HAP-1 (cell line): ENCODE measurements at regions not wholly inside any gene's neighbourhood (a gene's known extent, or its start where the extent isn't known, plus 50 kb on each side); places are given as distances from the start of the nearest gene placed in this dataset.
A peak's percentile ranks its signal among the peaks of the same experiment; 100 is the strongest.

Source experiments
- DNase-seq, 2 experiments: peaks; one replicate each; pipeline ENCODE4 v3.0.0-alpha.2; 2016 to 2020; ENCODE audit warnings: low spot score in 2 of 2
- H3K27me3 ChIP-seq: fragments of 250-450 bp; sonication (Bioruptor Pico); 2 replicates; pipeline ENCODE4 v1.5.1; 2020; ENCODE audit warnings: low read depth, mild to moderate bottlenecking, moderate library complexity
- H3K36me3 ChIP-seq: fragments of 250-450 bp; sonication (Bioruptor Pico); replicated peaks from 2 replicates; pipeline ENCODE4 v1.5.1; 2020; ENCODE audit warnings: mild to moderate bottlenecking
- H3K4me1 ChIP-seq: fragments of 250-450 bp; sonication (Bioruptor Pico); 2 replicates; pipeline ENCODE4 v1.5.1; 2020; ENCODE audit warnings: mild to moderate bottlenecking
- H3K4me3 ChIP-seq: fragments of 250-450 bp; sonication (Bioruptor Pico); 2 replicates; pipeline ENCODE4 v1.5.1; 2020; ENCODE audit warnings: mild to moderate bottlenecking, moderate library complexity
- H3K9me3 ChIP-seq: fragments of 250-450 bp; sonication (Bioruptor Pico); 2 replicates; pipeline ENCODE4 v1.5.1; 2020; ENCODE audit warnings: mild to moderate bottlenecking, moderate library complexity
- in situ Hi-C: fragments of 300-500 bp; cut with MboI; formaldehyde crosslinking; loops from 3 replicates; pipeline ENCODE4 v1.14.3; 2020; ENCODE audit warnings: low sequenced_read_pairs, inconsistent platforms, mixed read lengths

GRCh38 chr4:98747393-98748091 is 89.1 kb upstream of the TSPAN5 start:
- Histone ChIP-seq H3K4me1 (no peaks in the 10 kb centered on the region), H3K36me3 (no peaks in the 10 kb centered on the region), H3K4me3 (no peak overlapping the region), H3K9me3 (no peaks in the 10 kb centered on the region), H3K27me3 (no peaks in the 10 kb centered on the region)
- DNase-seq = peak in 1 of 2 experiments; percentile 18
- in situ Hi-C loops = loop anchor here (25.0 kb wide), 1 partner anchor 315 kb away; no protein-coding TSS in a partner anchor

DNA sequence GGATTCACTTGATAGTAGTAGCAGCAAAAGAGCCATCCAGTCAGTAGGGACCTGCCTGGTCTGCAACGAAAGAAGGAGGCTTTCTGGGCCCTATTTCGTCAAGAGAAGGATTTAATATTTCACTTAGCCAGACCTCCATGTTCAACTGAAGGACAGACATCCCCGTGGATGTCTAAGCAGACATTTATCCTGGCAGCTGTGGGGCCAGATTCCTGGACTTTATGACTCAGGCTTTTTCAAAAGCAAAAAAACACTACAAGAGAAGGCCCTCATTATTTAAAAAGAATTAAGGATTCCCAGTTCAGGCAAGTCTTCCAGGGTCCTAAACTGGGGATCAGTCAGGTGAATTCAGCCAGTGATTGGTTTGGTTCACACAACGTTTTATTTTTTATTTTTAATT is 88.5 kb upstream of the TSPAN5 start:
- no peak overlapping the region for H3K4me3 ChIP-seq
- no peak for DNase-seq
- in situ Hi-C loops = loop anchor here (25.0 kb wide), 1 partner anchor 315 kb away; no protein-coding TSS in a partner anchor
- no peaks in the 10 kb centered on the region for H3K27me3 ChIP-seq
- no peaks in the 10 kb centered on the region for H3K36me3 ChIP-seq
- H3K4me1 ChIP-seq = no peaks in the 10 kb centered on the region
- no peaks in the 10 kb centered on the region for H3K9me3 ChIP-seq

GRCh38 chr4:98746530-98746929 is 88.1 kb upstream of the TSPAN5 start:
- no peak for DNase-seq
- no peaks in the 10 kb centered on the region for H3K36me3 ChIP-seq
- H3K27me3 ChIP-seq = no peaks in the 10 kb centered on the region
- no peaks in the 10 kb centered on the region for H3K9me3 ChIP-seq
- in situ Hi-C loops = loop anchor here (25.0 kb wide), 1 partner anchor 316 kb away; no protein-coding TSS in a partner anchor
- no peak overlapping the region for H3K4me3 ChIP-seq
- H3K4me1 ChIP-seq = no peaks in the 10 kb centered on the region

GRCh38 chr4:98745366-98745765 is 87.0 kb upstream of the TSPAN5 start:
- Histone ChIP-seq H3K27me3 (no peaks in the 10 kb centered on the region), H3K36me3 (no peaks in the 10 kb centered on the region), H3K9me3 (no peaks in the 10 kb centered on the region), H3K4me1 (no peaks in the 10 kb centered on the region), H3K4me3 (no peak overlapping the region)
- DNase-seq = peak; percentile 15 to 57
- in situ Hi-C loops = loop anchor here (25.0 kb wide), 1 partner anchor 317 kb away; no protein-coding TSS in a partner anchor

DNA sequence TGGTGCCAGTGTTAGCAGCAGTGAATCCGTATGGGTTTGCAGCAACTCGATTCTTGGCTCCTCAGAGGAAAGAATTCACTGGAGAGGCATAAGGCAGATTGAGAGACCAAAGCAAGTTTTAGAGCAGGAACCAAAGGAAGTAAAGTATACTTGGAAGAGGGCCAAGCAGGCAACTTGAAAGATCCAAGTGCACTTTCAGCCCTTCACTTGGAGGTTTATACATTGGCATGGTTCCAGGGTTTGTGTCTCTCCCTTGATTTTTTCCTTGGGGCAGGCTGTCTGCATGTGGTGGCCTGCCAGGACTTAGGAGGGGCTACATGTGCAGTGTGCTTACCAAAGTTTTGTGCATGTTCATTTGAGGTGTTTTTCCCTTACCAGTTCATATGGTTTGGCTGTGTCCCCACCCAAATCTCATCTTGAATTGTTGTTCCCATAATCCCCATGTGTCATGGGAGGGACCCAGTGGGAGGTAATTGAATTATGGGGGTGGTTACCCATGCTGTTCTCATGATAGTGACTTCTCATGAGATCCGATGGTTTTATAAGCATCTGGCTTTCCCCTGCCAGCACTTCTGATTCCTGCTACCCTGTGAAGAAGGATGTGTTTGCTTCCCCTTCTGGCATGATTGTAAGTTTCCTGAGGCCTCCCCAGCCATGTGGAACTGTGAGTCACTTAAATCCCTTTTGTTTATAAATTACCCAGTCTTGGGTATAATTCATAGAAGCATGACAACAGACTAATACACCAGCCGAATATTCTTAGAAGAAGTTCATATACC is 86.2 kb upstream of the TSPAN5 start:
- no peaks in the 10 kb centered on the region for H3K36me3 ChIP-seq
- H3K4me1 ChIP-seq = no peaks in the 10 kb centered on the region
- DNase-seq = no peak
- H3K4me3 ChIP-seq = no peak overlapping the region
- no peaks in the 10 kb centered on the region for H3K9me3 ChIP-seq
- no peaks in the 10 kb centered on the region for H3K27me3 ChIP-seq
- in situ Hi-C loops = loop anchor here (25.0 kb wide), 1 partner anchor 318 kb away; no protein-coding TSS in a partner anchor

DNA sequence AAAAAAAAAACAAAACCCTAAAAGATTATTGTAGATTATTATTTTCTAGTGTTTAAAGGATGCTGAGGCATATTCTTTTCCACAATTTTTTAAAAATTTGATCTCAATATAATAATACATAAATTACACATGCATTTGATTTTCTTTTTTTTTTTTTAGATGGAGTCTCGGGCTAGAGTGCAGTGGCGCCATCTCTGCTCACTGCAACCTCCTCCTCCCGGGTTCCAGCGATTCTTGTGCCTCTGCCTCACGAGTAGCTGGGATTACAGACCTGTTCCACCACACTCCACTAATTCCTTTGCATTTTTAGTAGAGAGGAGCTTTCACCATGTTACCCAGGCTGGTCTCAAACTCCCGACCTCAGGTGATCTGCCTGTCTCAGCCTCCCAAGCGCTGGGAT is 83.5 kb upstream of the TSPAN5 start:
- H3K36me3 ChIP-seq = no peaks in the 10 kb centered on the region

GRCh38 chr4:98739751-98740150 is 81.3 kb upstream of the TSPAN5 start:
- in situ Hi-C loops = loop anchor here (25.0 kb wide), 1 partner anchor 323 kb away; no protein-coding TSS in a partner anchor
- no peaks in the 10 kb centered on the region for H3K36me3 ChIP-seq
- H3K9me3 ChIP-seq = 0 out of 2 replicates have a peak, but pooled peaks cover 3% of the 10 kb centered on the region

More for the DNA sequence above, 83.5 kb upstream of the TSPAN5 start:
- Histone ChIP-seq H3K4me1 (no peaks in the 10 kb centered on the region), H3K27me3 (no peaks in the 10 kb centered on the region), H3K9me3 (0 out of 2 replicates have a peak, but pooled peaks cover 3% of the 10 kb centered on the region), H3K4me3 (no peak overlapping the region)
- DNase-seq = no peak
- in situ Hi-C loops = loop anchor here (25.0 kb wide), 1 partner anchor 320 kb away; no protein-coding TSS in a partner anchor

GRCh38 chr4:98733601-98734000 is 75.2 kb upstream of the TSPAN5 start:
- Histone ChIP-seq H3K4me3 (no peak overlapping the region), H3K9me3 (0 out of 2 replicates have a peak, but pooled peaks cover 3% of the 10 kb centered on the region), H3K4me1 (no peaks in the 10 kb centered on the region), H3K36me3 (no peaks in the 10 kb centered on the region), H3K27me3 (peaks cover 4% of the 10 kb centered on the region)
- in situ Hi-C loops = loop anchor here (25.0 kb wide), 1 partner anchor 329 kb away; no protein-coding TSS in a partner anchor
- no peak for DNase-seq

More at GRCh38 chr4:98739751-98740150, 81.3 kb upstream of the TSPAN5 start:
- Histone ChIP-seq H3K27me3 (no peaks in the 10 kb centered on the region), H3K4me3 (no peak overlapping the region), H3K4me1 (no peaks in the 10 kb centered on the region)
- no peak for DNase-seq

GRCh38 chr4:98728871-98729270 is 70.5 kb upstream of the TSPAN5 start:
- no peaks in the 10 kb centered on the region for H3K4me1 ChIP-seq
- H3K9me3 ChIP-seq = no peaks in the 10 kb centered on the region; the same call in 1 of the 2 replicates
- H3K27me3 ChIP-seq = peaks cover 4% of the 10 kb centered on the region
- in situ Hi-C loops = loop anchor here (25.0 kb wide), 1 partner anchor 333 kb away; no protein-coding TSS in a partner anchor
- no peak for DNase-seq
- H3K36me3 ChIP-seq = no peaks in the 10 kb centered on the region
- no peak overlapping the region for H3K4me3 ChIP-seq

DNA sequence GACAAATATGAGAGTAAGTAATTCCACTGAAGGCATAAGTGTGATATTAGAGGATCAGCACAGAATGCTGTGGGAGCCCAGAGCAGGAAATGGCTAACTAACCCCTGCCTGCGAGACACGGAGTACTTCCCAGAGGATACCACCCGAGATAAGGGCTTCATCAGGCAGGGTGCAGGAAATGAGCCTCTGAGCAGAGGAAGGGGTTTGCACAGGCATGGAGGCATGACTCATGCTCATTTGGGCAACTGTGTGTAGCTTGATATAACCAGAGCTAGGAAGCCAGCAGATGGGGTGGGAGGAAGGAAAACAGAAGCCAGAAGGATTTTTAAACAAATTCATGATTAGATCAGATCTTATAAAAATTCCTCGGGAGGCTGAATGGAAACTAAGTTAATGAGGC is 70.0 kb upstream of the TSPAN5 start:
- in situ Hi-C loops = loop anchor here (25.0 kb wide), 1 partner anchor 334 kb away; no protein-coding TSS in a partner anchor
- no peak overlapping the region for H3K4me3 ChIP-seq
- H3K36me3 ChIP-seq = no peaks in the 10 kb centered on the region
- H3K4me1 ChIP-seq = no peaks in the 10 kb centered on the region
- no peaks in the 10 kb centered on the region; the same call in 1 of the 2 replicates for H3K9me3 ChIP-seq
- no peak for DNase-seq
- H3K27me3 ChIP-seq = peaks cover 4% of the 10 kb centered on the region

- in situ Hi-C loops = no loop called here
- no peaks in the 10 kb centered on the region; the same call in 1 of the 2 replicates for H3K9me3 ChIP-seq
Observed at GRCh38 chr4:98722000-98722399, 63.6 kb upstream of the TSPAN5 start.

GRCh38 chr4:98720871-98721480 is 62.6 kb upstream of the TSPAN5 start:
- H3K36me3 ChIP-seq = no peaks in the 10 kb centered on the region
- in situ Hi-C loops = no loop called here
- no peaks in the 10 kb centered on the region; the same call in 1 of the 2 replicates for H3K9me3 ChIP-seq
- no peaks in the 10 kb centered on the region for H3K4me1 ChIP-seq
- no peak overlapping the region for H3K4me3 ChIP-seq
- H3K27me3 ChIP-seq = no peaks in the 10 kb centered on the region
- DNase-seq = no peak

More at GRCh38 chr4:98722000-98722399, 63.6 kb upstream of the TSPAN5 start:
- Histone ChIP-seq H3K27me3 (no peaks in the 10 kb centered on the region), H3K36me3 (no peaks in the 10 kb centered on the region), H3K4me1 (no peaks in the 10 kb centered on the region), H3K4me3 (no peak overlapping the region)
- no peak for DNase-seq

DNA sequence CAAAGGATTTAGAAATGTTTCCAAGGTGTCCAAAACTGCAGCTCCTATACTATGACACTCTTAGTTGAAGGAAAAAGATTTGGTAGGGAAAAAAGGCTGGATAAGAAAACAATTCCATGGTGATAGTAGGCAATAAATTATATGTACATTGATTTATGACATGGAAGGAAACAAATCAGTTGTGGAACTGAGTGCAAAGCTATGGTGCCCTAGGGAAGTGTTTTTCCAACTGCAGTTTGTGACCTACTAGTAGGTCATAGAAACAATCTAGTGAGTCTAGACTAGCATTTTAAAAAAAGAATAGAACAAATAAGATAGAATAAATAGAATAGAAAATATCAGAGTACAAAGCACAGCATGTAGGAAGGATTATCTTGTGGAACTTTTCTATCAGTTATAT is 58.4 kb upstream of the TSPAN5 start:
- in situ Hi-C loops = no loop called here
- H3K36me3 ChIP-seq = no peaks in the 10 kb centered on the region
- DNase-seq = no peak
- H3K27me3 ChIP-seq = no peaks in the 10 kb centered on the region
- H3K9me3 ChIP-seq = no peaks in the 10 kb centered on the region
- H3K4me3 ChIP-seq = no peak overlapping the region
- no peaks in the 10 kb centered on the region for H3K4me1 ChIP-seq
